ENCODE measurements at regions not wholly inside any gene's neighbourhood (a gene's known extent, or its start where the extent isn't known, plus 50 kb on each side); places are given as distances from the start of the nearest gene placed in this dataset.
A peak's percentile ranks its signal among the peaks of the same experiment; 100 is the strongest.

DNA sequence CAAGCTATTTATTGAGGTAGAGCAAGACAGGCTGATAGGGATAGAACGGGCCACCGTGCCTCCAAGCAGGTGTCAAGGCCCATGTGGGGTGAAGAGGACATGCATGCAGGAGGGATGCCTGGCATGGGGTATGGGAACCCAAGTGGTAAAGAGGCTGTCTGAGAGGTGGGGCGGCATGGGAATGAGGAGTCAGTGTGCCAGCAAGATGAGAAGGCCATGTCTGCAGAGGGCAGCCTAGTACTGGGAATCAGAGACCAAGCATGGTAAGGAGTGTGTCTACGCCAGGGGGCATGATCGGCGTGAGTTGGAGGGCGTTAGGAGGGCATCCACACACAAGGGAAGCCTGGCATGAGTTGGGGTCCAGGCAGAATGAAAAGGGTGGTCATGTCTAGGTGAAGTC lies 303.7 kb upstream of the PLD5 start:
- no peaks in the 10 kb centered on the region for H3K9me3 ChIP-seq (ENCODE audit: low read length)
- no peaks in the 10 kb centered on the region for H3F3A ChIP-seq (ENCODE audit: insufficient read depth, low read length)
- no peaks in the 10 kb centered on the region for H3K27me3 ChIP-seq (ENCODE audit: insufficient read depth, low read length)
- TF ChIP-seq, protein P1, sequence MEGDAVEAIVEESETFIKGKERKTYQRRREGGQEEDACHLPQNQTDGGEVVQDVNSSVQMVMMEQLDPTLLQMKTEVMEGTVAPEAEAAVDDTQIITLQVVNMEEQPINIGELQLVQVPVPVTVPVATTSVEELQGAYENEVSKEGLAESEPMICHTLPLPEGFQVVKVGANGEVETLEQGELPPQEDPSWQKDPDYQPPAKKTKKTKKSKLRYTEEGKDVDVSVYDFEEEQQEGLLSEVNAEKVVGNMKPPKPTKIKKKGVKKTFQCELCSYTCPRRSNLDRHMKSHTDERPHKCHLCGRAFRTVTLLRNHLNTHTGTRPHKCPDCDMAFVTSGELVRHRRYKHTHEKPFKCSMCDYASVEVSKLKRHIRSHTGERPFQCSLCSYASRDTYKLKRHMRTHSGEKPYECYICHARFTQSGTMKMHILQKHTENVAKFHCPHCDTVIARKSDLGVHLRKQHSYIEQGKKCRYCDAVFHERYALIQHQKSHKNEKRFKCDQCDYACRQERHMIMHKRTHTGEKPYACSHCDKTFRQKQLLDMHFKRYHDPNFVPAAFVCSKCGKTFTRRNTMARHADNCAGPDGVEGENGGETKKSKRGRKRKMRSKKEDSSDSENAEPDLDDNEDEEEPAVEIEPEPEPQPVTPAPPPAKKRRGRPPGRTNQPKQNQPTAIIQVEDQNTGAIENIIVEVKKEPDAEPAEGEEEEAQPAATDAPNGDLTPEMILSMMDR (IDR thresholded peaks at IDR 0.05; ENCODE audit: low read length), result peak; percentile 34; the same call in 1 of the 2 replicates
- no peak for TF ChIP-seq EZH2 (IDR thresholded peaks at IDR 0.05; ENCODE audit: borderline replicate concordance, low read length)
- no peaks in the 10 kb centered on the region for H3K36me3 ChIP-seq (ENCODE audit: insufficient read depth, low read length)
- no peak overlapping the region for H3K9ac ChIP-seq (ENCODE audit: low read length)
- no peak overlapping the region for H2AFZ ChIP-seq (ENCODE audit: low read length)
- H3K4me1 ChIP-seq (ENCODE audit: insufficient read depth, low read length, severe bottlenecking), result no peaks in the 10 kb centered on the region
- H3K9me2 ChIP-seq (ENCODE audit: low read depth, low read length), result no peaks in the 10 kb centered on the region
- no peaks in the 10 kb centered on the region for H4K20me1 ChIP-seq (ENCODE audit: insufficient read depth, low read length)
- H3K4me2 ChIP-seq (ENCODE audit: low read length), result no peak overlapping the region
- no peaks in the 10 kb centered on the region for H3K79me2 ChIP-seq (ENCODE audit: insufficient read depth, low read length)
- no peak overlapping the region for H3K27ac ChIP-seq (ENCODE audit: low read depth, low read length, poor library complexity, severe bottlenecking)
- H3K4me3 ChIP-seq (ENCODE audit: low read depth, low read length, poor library complexity, severe bottlenecking), result no peak overlapping the region

DNA sequence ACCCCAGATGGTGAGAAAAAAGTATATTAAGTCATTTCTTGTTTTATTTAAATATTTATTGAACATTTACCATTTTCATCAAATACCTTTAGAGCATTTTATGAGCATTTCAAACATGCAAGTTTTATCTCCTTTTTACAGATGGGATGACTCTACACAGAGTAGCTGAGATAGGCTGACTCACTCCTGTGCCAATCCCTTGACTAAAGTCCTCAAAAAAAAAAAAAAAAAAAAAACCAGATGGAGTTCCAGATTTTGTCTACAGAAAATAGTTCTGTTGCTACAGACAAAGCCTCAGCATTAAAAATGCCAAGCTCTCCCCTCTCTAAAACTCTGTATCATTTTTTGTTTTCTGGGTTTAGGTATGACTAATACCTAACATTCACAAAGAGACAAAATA lies 303.0 kb upstream of the PLD5 start:
- Histone ChIP-seq H3K9me3 (ENCODE audit: low read length) (no peaks in the 10 kb centered on the region), H3K9ac (ENCODE audit: low read length) (no peak overlapping the region)
- TF ChIP-seq, protein P1 (IDR thresholded peaks at IDR 0.05; ENCODE audit: low read length), result no peak
- no peak for TF ChIP-seq EZH2 (IDR thresholded peaks at IDR 0.05; ENCODE audit: borderline replicate concordance, low read length)

DNA sequence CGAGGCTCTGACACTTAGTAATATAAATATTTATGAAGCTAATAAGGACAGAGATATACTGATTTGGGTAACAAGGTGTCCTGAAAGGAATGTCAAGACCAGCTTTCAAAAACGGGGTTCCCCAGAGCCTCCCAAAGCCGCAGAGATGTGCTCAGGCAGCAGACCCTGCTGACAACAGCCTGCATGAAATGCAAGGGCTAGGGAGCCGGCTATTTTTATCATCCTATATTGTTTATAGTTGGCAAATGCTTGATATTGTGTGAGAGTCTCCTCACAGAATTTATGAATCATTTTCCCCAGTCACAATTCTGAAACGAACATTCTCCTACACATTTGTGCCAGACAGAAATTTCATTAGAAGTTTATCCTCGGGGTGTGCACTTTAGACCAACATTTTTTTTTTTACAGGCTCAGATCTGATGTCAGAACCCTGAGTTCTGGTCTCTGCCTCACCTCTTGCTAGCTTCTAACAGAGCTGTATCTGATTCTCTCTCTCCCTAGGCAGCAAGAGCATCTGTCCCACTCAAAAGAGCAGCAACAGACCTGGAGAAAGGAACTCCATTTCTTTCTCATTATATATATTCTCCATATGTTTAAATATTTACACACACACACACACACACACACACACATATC lies 302.3 kb upstream of the PLD5 start:
- Histone ChIP-seq H3K27me3 (ENCODE audit: insufficient read depth, low read length) (no peaks in the 10 kb centered on the region), H3K9me2 (ENCODE audit: low read depth, low read length) (no peaks in the 10 kb centered on the region), H3K4me1 (ENCODE audit: insufficient read depth, low read length, severe bottlenecking) (no peaks in the 10 kb centered on the region), H3K27ac (ENCODE audit: low read depth, low read length, poor library complexity, severe bottlenecking) (no peak overlapping the region), H3K9me3 (ENCODE audit: low read length) (no peaks in the 10 kb centered on the region), H3K9ac (ENCODE audit: low read length) (no peak overlapping the region), H2AFZ (ENCODE audit: low read length) (no peak overlapping the region), H3K4me2 (ENCODE audit: low read length) (no peak overlapping the region), H3K4me3 (ENCODE audit: low read depth, low read length, poor library complexity, severe bottlenecking) (no peak overlapping the region), H3K79me2 (ENCODE audit: insufficient read depth, low read length) (no peaks in the 10 kb centered on the region), H4K20me1 (ENCODE audit: insufficient read depth, low read length) (no peaks in the 10 kb centered on the region), H3K36me3 (ENCODE audit: insufficient read depth, low read length) (no peaks in the 10 kb centered on the region), H3F3A (ENCODE audit: insufficient read depth, low read length) (no peaks in the 10 kb centered on the region)
- TF ChIP-seq, protein P1 (IDR thresholded peaks at IDR 0.05; ENCODE audit: low read length), result no peak
- no peak for TF ChIP-seq EZH2 (IDR thresholded peaks at IDR 0.05; ENCODE audit: borderline replicate concordance, low read length)

More for the DNA sequence above, 303.0 kb upstream of the PLD5 start:
- Histone ChIP-seq H3K79me2 (ENCODE audit: insufficient read depth, low read length) (no peaks in the 10 kb centered on the region), H3K27me3 (ENCODE audit: insufficient read depth, low read length) (no peaks in the 10 kb centered on the region), H3K9me2 (ENCODE audit: low read depth, low read length) (no peaks in the 10 kb centered on the region), H3K4me2 (ENCODE audit: low read length) (no peak overlapping the region), H3F3A (ENCODE audit: insufficient read depth, low read length) (no peaks in the 10 kb centered on the region), H2AFZ (ENCODE audit: low read length) (no peak overlapping the region), H3K4me1 (ENCODE audit: insufficient read depth, low read length, severe bottlenecking) (no peaks in the 10 kb centered on the region), H3K27ac (ENCODE audit: low read depth, low read length, poor library complexity, severe bottlenecking) (no peak overlapping the region), H3K4me3 (ENCODE audit: low read depth, low read length, poor library complexity, severe bottlenecking) (no peak overlapping the region), H4K20me1 (ENCODE audit: insufficient read depth, low read length) (no peaks in the 10 kb centered on the region), H3K36me3 (ENCODE audit: insufficient read depth, low read length) (no peaks in the 10 kb centered on the region)
